MM.1S (cell line): ENCODE measurements at regions not wholly inside any gene's neighbourhood (a gene's known extent, or its start where the extent isn't known, plus 50 kb on each side); places are given as distances from the start of the nearest gene placed in this dataset.

Experiments
- DNase-seq: peaks from one replicate; pipeline ENCODE4 v3.0.0-alpha.2; 2015
- H2AFZ ChIP-seq: fragments of 300-600 bp; sonication (generic); 2 replicates; pipeline ENCODE4 v1.6.0; 2016; ENCODE audit warnings: antibody characterized with exemption, low read length
- H3F3A ChIP-seq: fragments of 300-600 bp; sonication (generic); 2 replicates; pipeline ENCODE4 v1.6.1; 2016; ENCODE audit warnings: mild to moderate bottlenecking, antibody characterized with exemption, low read length, moderate library complexity, mixed read lengths; ENCODE audit not compliant: insufficient read depth
- H3K27ac ChIP-seq: fragments of 300-600 bp; sonication (generic); 2 replicates; pipeline ENCODE4 v1.5.1; 2016; ENCODE audit warnings: mild to moderate bottlenecking, low read length
- H3K27me3 ChIP-seq: fragments of 300-600 bp; sonication (generic); replicated peaks from 2 replicates; pipeline ENCODE4 v1.6.0; 2016; ENCODE audit warnings: low read length; ENCODE audit not compliant: insufficient read depth
- H3K36me3 ChIP-seq: fragments of 300-600 bp; sonication (generic); replicated peaks from 2 replicates; pipeline ENCODE4 v1.6.1; 2016; ENCODE audit warnings: mild to moderate bottlenecking, low read length, mixed read lengths; ENCODE audit not compliant: insufficient read depth
- H3K4me1 ChIP-seq: fragments of 300-600 bp; sonication (generic); 2 replicates; pipeline ENCODE4 v1.6.1; 2016; ENCODE audit warnings: low read length, mixed read lengths
- H3K4me2 ChIP-seq: fragments of 300-600 bp; sonication (generic); 2 replicates; pipeline ENCODE4 v1.6.0; 2016; ENCODE audit warnings: low read depth, low read length
- H3K4me3 ChIP-seq: fragments of 300-600 bp; sonication (generic); 2 replicates; pipeline ENCODE4 v1.5.1; 2016; ENCODE audit warnings: low read length, mixed read lengths
- H3K79me2 ChIP-seq: fragments of 300-600 bp; sonication (generic); 2 replicates; pipeline ENCODE4 v1.6.1; 2016; ENCODE audit warnings: mixed run types, low read length, mixed read lengths
- H3K9ac ChIP-seq: fragments of 300-600 bp; sonication (generic); 2 replicates; pipeline ENCODE4 v1.6.1; 2016; ENCODE audit warnings: low read length, mixed read lengths
- H3K9me2 ChIP-seq: fragments of 300-600 bp; sonication (generic); replicated peaks from 2 replicates; pipeline ENCODE4 v1.6.1; 2016; ENCODE audit warnings: mild to moderate bottlenecking, low read length, mixed read lengths; ENCODE audit not compliant: insufficient read depth
- H3K9me3 ChIP-seq: fragments of 300-600 bp; sonication (generic); replicated peaks from 2 replicates; pipeline ENCODE4 v1.6.1; 2016; ENCODE audit warnings: mild to moderate bottlenecking, low read length, mixed read lengths; ENCODE audit not compliant: insufficient read depth
- H4K20me1 ChIP-seq: fragments of 300-600 bp; sonication (generic); 2 replicates; pipeline ENCODE4 v1.6.1; 2016; ENCODE audit warnings: mild to moderate bottlenecking, low read length, moderate library complexity, mixed read lengths; ENCODE audit not compliant: insufficient read depth
- CTCF ChIP-seq: fragments of 300-600 bp; sonication (generic); IDR thresholded peaks from 2 replicates; pipeline ENCODE4 v1.5.1; 2016; ENCODE audit warnings: antibody characterized with exemption, low read length, mixed read lengths
- EZH2 ChIP-seq: fragments of 300-600 bp; sonication (generic); optimal IDR thresholded peaks from 2 replicates; pipeline ENCODE3; 2017; ENCODE audit warnings: low read depth, mild to moderate bottlenecking, antibody characterized with exemption, low read length, mixed read lengths
- EZH2phosphoT487 ChIP-seq: fragments of 300-600 bp; sonication (generic); IDR thresholded peaks from 2 replicates; pipeline ENCODE4 v1.6.1; 2018; ENCODE audit warnings: antibody characterized with exemption, low read length

GRCh38 chr1:96256130-96256790 lies 465.3 kb upstream of the PTBP2 start:
- no peaks in the 10 kb centered on the region for H3K4me1 ChIP-seq
- H4K20me1 ChIP-seq: no peaks in the 10 kb centered on the region
- TF ChIP-seq CTCF (no peak), EZH2phosphoT487 (no peak), EZH2 (no peak)
- H3K4me3 ChIP-seq: no peak overlapping the region
- no peaks in the 10 kb centered on the region for H3K79me2 ChIP-seq
- no peaks in the 10 kb centered on the region for H3F3A ChIP-seq
- no peak overlapping the region for H2AFZ ChIP-seq
- DNase-seq: no peak
- H3K27ac ChIP-seq: no peak overlapping the region
- no peaks in the 10 kb centered on the region for H3K36me3 ChIP-seq
- H3K9me3 ChIP-seq: no peaks in the 10 kb centered on the region
- H3K9me2 ChIP-seq: no peaks in the 10 kb centered on the region
- no peak overlapping the region for H3K9ac ChIP-seq
- H3K27me3 ChIP-seq: no peaks in the 10 kb centered on the region
- H3K4me2 ChIP-seq: no peak overlapping the region

DNA sequence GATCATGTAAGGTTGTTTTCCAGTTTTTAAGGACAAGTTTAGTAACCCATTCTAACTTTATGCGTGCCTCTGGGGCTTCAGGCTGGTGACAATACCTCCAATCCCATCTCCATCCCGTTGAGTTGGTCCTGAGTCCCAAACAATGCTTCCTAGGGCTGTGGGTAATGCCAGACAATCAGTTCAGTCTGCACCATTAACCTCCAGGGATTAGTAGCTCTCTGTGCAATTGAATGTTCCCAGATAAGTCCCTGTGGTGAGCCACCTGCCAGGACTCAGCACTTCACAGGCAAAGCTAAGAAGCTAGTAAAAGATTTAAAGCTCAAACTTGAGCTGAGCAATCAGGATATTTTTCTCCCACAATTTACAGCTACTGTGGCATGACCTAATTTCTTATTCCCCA lies 462.2 kb upstream of the PTBP2 start:
- H3K9me2 ChIP-seq: no peaks in the 10 kb centered on the region

DNA sequence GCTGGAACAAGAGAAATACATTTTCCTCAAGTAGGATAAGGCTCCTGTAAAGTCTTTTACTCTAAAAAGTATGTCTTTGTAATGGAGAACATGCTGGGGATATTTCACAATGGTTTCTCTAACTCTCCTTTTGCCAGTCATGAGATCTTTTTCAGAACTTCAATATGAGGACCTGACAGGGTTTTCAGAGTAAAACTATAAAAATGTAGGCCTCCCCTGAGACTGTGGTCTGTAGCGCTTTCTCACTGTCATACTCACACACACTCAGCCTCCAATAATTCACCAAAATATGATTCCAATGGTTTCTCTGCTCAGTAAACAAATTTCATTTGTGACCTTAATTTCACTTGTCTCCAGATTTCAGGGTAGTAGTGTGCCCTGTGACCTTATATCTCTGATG lies 440.1 kb upstream of the PTBP2 start:
- Histone ChIP-seq H3K36me3 (no peaks in the 10 kb centered on the region), H3K4me3 (no peak overlapping the region), H3F3A (no peaks in the 10 kb centered on the region), H3K9ac (no peak overlapping the region), H2AFZ (no peak overlapping the region), H3K27ac (no peak overlapping the region), H3K4me1 (no peaks in the 10 kb centered on the region), H3K4me2 (no peak overlapping the region), H3K27me3 (no peaks in the 10 kb centered on the region), H3K9me3 (no peaks in the 10 kb centered on the region), H3K79me2 (no peaks in the 10 kb centered on the region), H4K20me1 (no peaks in the 10 kb centered on the region), H3K9me2 (no peaks in the 10 kb centered on the region)
- DNase-seq: no peak
- TF ChIP-seq EZH2phosphoT487 (no peak), CTCF (no peak), EZH2 (no peak)

More for the DNA sequence above, 462.2 kb upstream of the PTBP2 start:
- no peak for DNase-seq
- Histone ChIP-seq H2AFZ (no peak overlapping the region), H3K4me3 (no peak overlapping the region), H3K9ac (no peak overlapping the region), H3K27ac (no peak overlapping the region), H3K36me3 (no peaks in the 10 kb centered on the region), H3K4me2 (no peak overlapping the region), H4K20me1 (no peaks in the 10 kb centered on the region), H3K9me3 (no peaks in the 10 kb centered on the region), H3K27me3 (no peaks in the 10 kb centered on the region), H3K4me1 (no peaks in the 10 kb centered on the region), H3K79me2 (no peaks in the 10 kb centered on the region), H3F3A (no peaks in the 10 kb centered on the region)
- TF ChIP-seq EZH2phosphoT487 (no peak), EZH2 (no peak)

- H3K9me3 ChIP-seq: no peaks in the 10 kb centered on the region
- no peak overlapping the region for H2AFZ ChIP-seq
- no peaks in the 10 kb centered on the region for H4K20me1 ChIP-seq
- DNase-seq: no peak
- no peaks in the 10 kb centered on the region for H3K9me2 ChIP-seq
- H3K9ac ChIP-seq: no peak overlapping the region
- no peak for TF ChIP-seq CTCF
- no peaks in the 10 kb centered on the region for H3K79me2 ChIP-seq
- no peak overlapping the region for H3K4me2 ChIP-seq
- no peak overlapping the region for H3K27ac ChIP-seq
- no peak overlapping the region for H3K4me3 ChIP-seq
- H3K4me1 ChIP-seq: no peaks in the 10 kb centered on the region
- no peaks in the 10 kb centered on the region for H3K36me3 ChIP-seq
- no peaks in the 10 kb centered on the region for H3F3A ChIP-seq
- no peaks in the 10 kb centered on the region for H3K27me3 ChIP-seq
Observed at GRCh38 chr1:96290033-96290432, 431.6 kb upstream of the PTBP2 start.
